ENCODE measurements at regions not wholly inside any gene's neighbourhood (a gene's known extent, or its start where the extent isn't known, plus 50 kb on each side); places are given as distances from the start of the nearest gene placed in this dataset.
"Not testable (repeated sequence)": the region's sequence is repeated elsewhere in the genome, so short reads cannot be mapped to it uniquely, and the experiment has no call there.

DNA sequence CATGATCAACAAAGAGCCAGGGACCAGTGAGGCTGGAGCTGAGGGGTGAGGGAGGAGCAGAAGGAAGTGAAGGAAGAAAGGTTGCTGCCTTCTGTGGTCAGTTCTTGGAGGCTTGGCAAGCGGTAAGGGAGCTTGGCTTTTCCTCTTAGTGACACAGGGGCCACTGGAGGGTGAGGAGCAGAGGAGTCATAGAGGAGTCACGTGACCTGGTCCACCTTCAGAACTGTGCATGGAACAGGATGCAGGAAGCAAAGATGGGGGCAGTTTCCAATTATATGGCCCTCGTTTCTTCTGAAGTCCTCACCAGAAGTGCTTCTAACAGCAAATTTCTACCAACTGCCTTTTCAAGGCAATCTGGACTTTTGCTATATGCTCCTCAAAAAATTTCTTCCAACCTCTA lies 326.9 kb upstream of the SMIM21 start:
- H3K4me3 Mint-ChIP-seq, result no peak overlapping the region
- no peak overlapping the region for H3K27ac Mint-ChIP-seq
- CTCF ChIA-PET, result no interaction called here
- no peaks in the 10 kb centered on the region for H3K4me1 Mint-ChIP-seq
- no peaks in the 10 kb centered on the region for H3K9me3 Mint-ChIP-seq
- DNase-seq, result no peak
- no peaks in the 10 kb centered on the region for H3K36me3 Mint-ChIP-seq
- peaks cover 6% of the 10 kb centered on the region for H3K27me3 Mint-ChIP-seq

- no peak overlapping the region for H3K4me3 Mint-ChIP-seq
- H3K27me3 Mint-ChIP-seq, result peaks cover 6% of the 10 kb centered on the region
- no peaks in the 10 kb centered on the region for H3K36me3 Mint-ChIP-seq
- H3K4me1 Mint-ChIP-seq, result no peaks in the 10 kb centered on the region
- CTCF ChIA-PET, result no interaction called here
- H3K9me3 Mint-ChIP-seq, result no peaks in the 10 kb centered on the region
- no peak for DNase-seq
- H3K27ac Mint-ChIP-seq, result no peak overlapping the region
Observed at GRCh38 chr18:75753753-75754152, 326.2 kb upstream of the SMIM21 start.

GRCh38 chr18:75752740-75753263 lies 325.3 kb upstream of the SMIM21 start:
- H3K27me3 Mint-ChIP-seq, result peaks cover 6% of the 10 kb centered on the region
- no peaks in the 10 kb centered on the region for H3K9me3 Mint-ChIP-seq
- no peak overlapping the region for H3K27ac Mint-ChIP-seq
- no peak for DNase-seq
- no peaks in the 10 kb centered on the region for H3K4me1 Mint-ChIP-seq
- H3K36me3 Mint-ChIP-seq, result no peaks in the 10 kb centered on the region
- no peak overlapping the region for H3K4me3 Mint-ChIP-seq
- CTCF ChIA-PET, result no interaction called here

DNA sequence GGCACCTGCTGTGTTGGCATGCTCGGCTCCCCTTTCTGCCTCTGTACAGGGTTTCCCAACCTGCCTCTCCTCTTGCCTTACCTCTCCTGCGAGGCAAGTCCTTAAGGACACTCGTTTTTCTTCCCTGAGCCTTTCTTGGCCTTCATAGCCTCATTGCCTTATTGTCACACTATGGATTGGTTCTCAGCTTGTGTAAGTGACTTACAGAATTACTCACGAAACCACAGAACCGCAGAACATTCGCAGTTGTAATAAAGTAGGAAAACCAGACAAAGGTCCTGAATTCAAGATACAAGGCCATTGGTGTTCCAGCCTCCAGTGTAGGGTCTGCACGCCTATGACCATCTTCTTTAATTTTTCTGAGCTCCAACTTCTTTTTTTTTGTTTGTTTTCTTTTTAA lies 317.6 kb upstream of the SMIM21 start:
- Mint-ChIP-seq H3K27ac (no peak overlapping the region), H3K4me1 (no peaks in the 10 kb centered on the region), H3K9me3 (no peaks in the 10 kb centered on the region), H3K4me3 (no peak overlapping the region), H3K36me3 (no peaks in the 10 kb centered on the region), H3K27me3 (no peaks in the 10 kb centered on the region)
- no peak for DNase-seq
- CTCF ChIA-PET, result no interaction called here

- Mint-ChIP-seq H3K4me3 (no peak overlapping the region), H3K4me1 (no peaks in the 10 kb centered on the region), H3K36me3 (no peaks in the 10 kb centered on the region), H3K27ac (no peak overlapping the region), H3K9me3 (peaks cover 1% of the 10 kb centered on the region), H3K27me3 (peaks cover 2% of the 10 kb centered on the region)
- CTCF ChIA-PET, result no interaction called here
- DNase-seq, result no peak
Observed at GRCh38 chr18:75742516-75742915, 315.0 kb upstream of the SMIM21 start.

GRCh38 chr18:75739682-75740081 lies 312.2 kb upstream of the SMIM21 start:
- no peak overlapping the region for H3K4me3 Mint-ChIP-seq
- peaks cover 3% of the 10 kb centered on the region for H3K9me3 Mint-ChIP-seq
- H3K4me1 Mint-ChIP-seq, result no peaks in the 10 kb centered on the region
- H3K27me3 Mint-ChIP-seq, result peaks cover 9% of the 10 kb centered on the region
- DNase-seq, result no peak
- no peak overlapping the region for H3K27ac Mint-ChIP-seq
- H3K36me3 Mint-ChIP-seq, result no peaks in the 10 kb centered on the region
- CTCF ChIA-PET, result no interaction called here

DNA sequence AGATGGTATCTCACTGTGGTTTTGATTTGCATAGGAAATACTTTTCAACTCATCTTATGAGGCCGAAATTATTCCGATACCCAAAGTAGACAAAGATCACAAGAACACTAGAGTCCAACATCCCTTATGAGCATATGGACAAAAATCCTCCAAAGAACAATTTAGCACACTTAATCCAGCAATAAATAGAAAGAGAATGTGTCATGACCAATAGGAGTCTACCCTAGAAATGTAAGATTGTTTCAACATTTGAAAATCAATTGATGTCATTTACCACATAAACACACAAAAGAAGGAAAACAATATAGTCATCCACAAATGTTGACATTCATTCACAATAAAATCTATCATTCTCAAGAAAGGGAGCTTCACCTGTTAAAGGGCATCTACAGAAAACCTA lies 307.8 kb upstream of the SMIM21 start:
- Mint-ChIP-seq H3K27me3 (peaks cover 15% of the 10 kb centered on the region), H3K9me3 (peaks cover 3% of the 10 kb centered on the region), H3K27ac (no peak overlapping the region), H3K4me3 (no peak overlapping the region), H3K36me3 (no peaks in the 10 kb centered on the region), H3K4me1 (no peaks in the 10 kb centered on the region)
- CTCF ChIA-PET, result no interaction called here
- no peak for DNase-seq

GRCh38 chr18:75730249-75730648 lies 302.7 kb upstream of the SMIM21 start:
- H3K27me3 Mint-ChIP-seq, result peaks cover 6% of the 10 kb centered on the region
- CTCF ChIA-PET, result no interaction called here
- no peaks in the 10 kb centered on the region for H3K9me3 Mint-ChIP-seq
- no peak overlapping the region for H3K4me3 Mint-ChIP-seq
- H3K27ac Mint-ChIP-seq, result no peak overlapping the region
- no peaks in the 10 kb centered on the region for H3K36me3 Mint-ChIP-seq
- no peak for DNase-seq
- no peaks in the 10 kb centered on the region for H3K4me1 Mint-ChIP-seq

DNA sequence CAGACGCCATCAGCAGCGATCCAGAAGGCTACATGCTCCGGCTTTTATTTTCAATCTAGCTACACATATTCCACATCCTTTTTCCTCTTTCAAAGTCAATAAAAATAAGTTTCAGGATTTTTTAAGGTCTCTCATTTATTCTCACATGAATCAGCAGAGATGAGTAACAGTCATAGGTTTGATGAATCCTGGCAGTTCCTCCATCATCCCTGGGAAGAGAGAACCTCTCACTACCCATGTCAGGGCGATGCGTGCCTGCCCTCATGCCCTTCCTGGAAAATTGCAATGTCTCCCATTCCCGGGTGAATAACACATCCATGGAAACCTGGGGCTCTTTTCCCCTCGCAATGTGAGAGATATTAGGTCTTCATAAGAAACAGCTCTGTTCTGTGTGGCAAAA lies 301.1 kb upstream of the SMIM21 start:
- DNase-seq, result no peak
- CTCF ChIA-PET, result interaction anchor here (1.8 kb wide), 1 partner anchor 1076 kb away, joined by 4 read pairs; no protein-coding TSS in a partner anchor
- no peaks in the 10 kb centered on the region for H3K36me3 Mint-ChIP-seq
- H3K4me3 Mint-ChIP-seq, result no peak overlapping the region
- H3K9me3 Mint-ChIP-seq, result no peaks in the 10 kb centered on the region
- no peak overlapping the region for H3K27ac Mint-ChIP-seq
- no peaks in the 10 kb centered on the region for H3K4me1 Mint-ChIP-seq
- peaks cover 8% of the 10 kb centered on the region for H3K27me3 Mint-ChIP-seq

DNA sequence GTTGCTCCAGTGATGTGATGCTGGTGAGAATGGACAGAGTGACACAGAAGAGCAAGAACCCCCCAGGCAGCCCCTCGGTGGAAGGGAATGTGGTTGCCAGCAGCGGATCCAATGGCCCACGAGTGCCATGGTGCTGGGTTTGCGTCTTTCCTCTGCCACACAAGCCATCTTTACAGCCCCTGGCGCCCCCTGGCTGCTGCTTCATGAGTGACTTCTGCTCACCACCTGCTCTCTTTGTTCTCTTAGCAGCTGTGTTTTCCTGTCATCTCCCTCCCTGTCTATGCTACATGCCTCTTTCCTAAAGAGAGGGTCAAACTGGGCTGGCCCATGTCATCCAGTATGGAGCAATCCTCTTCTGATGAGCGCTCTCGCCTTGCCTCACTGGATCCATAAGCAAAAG lies 300.0 kb upstream of the SMIM21 start:
- Mint-ChIP-seq H3K27me3 (peaks cover 10% of the 10 kb centered on the region), H3K9me3 (no peaks in the 10 kb centered on the region), H3K4me1 (no peaks in the 10 kb centered on the region), H3K27ac (no peak overlapping the region), H3K4me3 (no peak overlapping the region), H3K36me3 (no peaks in the 10 kb centered on the region)
- DNase-seq, result peak; percentile 47
- CTCF ChIA-PET, result interaction anchor here (0.9 to 1.8 kb wide), 2 partner anchors 16 to 1075 kb away, joined by 3 to 4 read pairs; no protein-coding TSS in a partner anchor

- Mint-ChIP-seq H3K36me3 (no peaks in the 10 kb centered on the region), H3K27me3 (peaks cover 4% of the 10 kb centered on the region), H3K9me3 (peaks cover 3% of the 10 kb centered on the region), H3K4me1 (no peaks in the 10 kb centered on the region), H3K4me3 (no peak overlapping the region), H3K27ac (no peak overlapping the region)
- no peak for DNase-seq
- CTCF ChIA-PET, result no interaction called here
Observed at GRCh38 chr18:75723521-75724340, 296.2 kb upstream of the SMIM21 start.

- Mint-ChIP-seq H3K27ac (no peak overlapping the region), H3K36me3 (no peaks in the 10 kb centered on the region), H3K4me1 (no peaks in the 10 kb centered on the region), H3K27me3 (no peaks in the 10 kb centered on the region), H3K9me3 (peaks cover 1% of the 10 kb centered on the region), H3K4me3 (no peak overlapping the region)
- CTCF ChIA-PET, result no interaction called here
- DNase-seq, result no peak
Observed at GRCh38 chr18:75714766-75715165, 287.3 kb upstream of the SMIM21 start.

- CTCF ChIA-PET, result interaction anchor here (0.7 kb wide), 1 partner anchor 13 kb away, joined by 3 read pairs; no protein-coding TSS in a partner anchor
- H3K27me3 Mint-ChIP-seq, H3K4me1 Mint-ChIP-seq, DNase-seq, H3K9me3 Mint-ChIP-seq, H3K4me3 Mint-ChIP-seq, H3K27ac Mint-ChIP-seq, H3K36me3 Mint-ChIP-seq: not testable (repeated sequence)
Observed at GRCh38 chr18:75712124-75712867, 284.8 kb upstream of the SMIM21 start.

GRCh38 chr18:75700561-75700960 lies 273.1 kb upstream of the SMIM21 start:
- Mint-ChIP-seq H3K9me3 (no peaks in the 10 kb centered on the region), H3K27me3 (no peaks in the 10 kb centered on the region), H3K4me1 (no peaks in the 10 kb centered on the region), H3K4me3 (no peak overlapping the region), H3K27ac (no peak overlapping the region), H3K36me3 (no peaks in the 10 kb centered on the region)
- CTCF ChIA-PET, result no interaction called here
- DNase-seq, result no peak

DNA sequence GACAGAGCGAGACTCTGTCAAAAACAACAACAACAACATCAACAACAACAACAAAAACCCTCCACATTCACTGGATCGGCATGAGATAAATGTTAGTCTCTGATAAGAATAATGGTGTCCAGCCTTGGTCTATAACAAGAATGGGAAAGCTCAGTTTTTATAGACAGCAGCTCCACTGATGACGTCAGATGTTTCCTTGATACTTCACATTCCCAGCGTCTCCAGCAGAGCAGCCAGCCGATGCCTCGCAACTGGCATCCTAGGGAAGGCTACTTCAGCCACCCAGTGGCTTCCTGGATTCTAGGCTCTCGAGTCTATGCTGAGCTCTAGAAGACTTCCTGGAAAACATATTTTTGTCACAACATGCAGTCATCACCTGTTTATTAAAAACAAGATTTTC lies 271.4 kb upstream of the SMIM21 start:
- Mint-ChIP-seq H3K27me3 (no peaks in the 10 kb centered on the region), H3K36me3 (no peaks in the 10 kb centered on the region), H3K4me1 (no peaks in the 10 kb centered on the region), H3K4me3 (no peak overlapping the region), H3K9me3 (no peaks in the 10 kb centered on the region), H3K27ac (no peak overlapping the region)
- CTCF ChIA-PET, result no interaction called here
- no peak for DNase-seq

All from activated naive CD4-positive, alpha-beta T cell treated with anti-CD3 and anti-CD28 coated beads, Interleukin-2, amount 10 ng/mL, durations not matched to agents 7 days and 5 days (primary cell).